HepG2 (cell line): ENCODE measurements at regions not wholly inside any gene's neighbourhood (a gene's known extent, or its start where the extent isn't known, plus 50 kb on each side); places are given as distances from the start of the nearest gene placed in this dataset.

Experiments used
- ATAC-seq: fragments of 200-7000 bp; cut with Tn5 transposase; 3 replicates; pipeline ENCODE4 v1.9.1; 2020; ENCODE audit warnings: mild to moderate bottlenecking, moderate library complexity
- BruUV-seq: library from RNA; stranded (reverse); fragments of 400-500 nt; replicated peaks from 2 replicates; lab custom pipeline; 2021; lab: Mats Ljungman, UMichigan
- CTCF ChIA-PET: fragments of 300-600 bp; formaldehyde crosslinking; extraction: SDS; loops from one replicate; lab custom pipeline; 2021; ENCODE audit warnings: low total read pairs, inconsistent platforms, low intra/inter-chr PET ratio; lab: Yijun Ruan, JAX
- POLR2A ChIA-PET: fragments of 350-600 bp; sonication (Branson Sonifier 250); formaldehyde crosslinking; loops from one replicate; lab custom pipeline; 2020; ENCODE audit warnings: antibody characterized with exemption, inconsistent platforms; lab: Yijun Ruan, JAX
- DNase-seq: peaks from one replicate; pipeline ENCODE4 v3.0.0-alpha.2; 2015; ENCODE audit warnings: low spot score
- FAIRE-seq: peaks from 3 replicates; lab custom pipeline; 2011; peaks lifted over from hg19 to GRCh38; lab: Jason Lieb, UNC
- H2AFZ ChIP-seq: one replicate; pipeline ENCODE4 v1.6.1; 2011; ENCODE audit warnings: low read length, inconsistent platforms
- H3K27ac ChIP-seq: fragments of 300-600 bp; 3 replicates; pipeline ENCODE4 v1.8.0; 2011; ENCODE audit warnings: mixed run types, mild to moderate bottlenecking, mixed read lengths, low read length, inconsistent platforms; ENCODE audit not compliant: insufficient read depth; ENCODE audit errors: extremely low read length
- H3K27me3 ChIP-seq, 2 experiments: fragments of 200-600 bp in 1 of 2; 2 replicates in 1 of 2; 3 replicates in 1 of 2; pipeline versions ENCODE4 v1.6.0 to v1.8.0; 2011; ENCODE audit warnings: low read length in 2 of 2, mild to moderate bottlenecking in 2 of 2, moderate library complexity in 2 of 2, inconsistent platforms in 1 of 2; ENCODE audit not compliant: insufficient read depth in 2 of 2, control insufficient read depth in 1 of 2
- H3K36me3 ChIP-seq, 2 experiments: fragments of 200-600 bp in 1 of 2; replicated peaks in 1 of 2; 2 replicates in 1 of 2; 3 replicates in 1 of 2; pipeline versions ENCODE4 v1.5.1 to v1.8.0; 2011; ENCODE audit warnings: low read length in 2 of 2, inconsistent platforms in 1 of 2; ENCODE audit not compliant: insufficient read depth in 2 of 2, control insufficient read depth in 1 of 2
- H3K4me1 ChIP-seq: 2 replicates; pipeline ENCODE4 v1.5.1; 2012; ENCODE audit warnings: low read length, inconsistent platforms; ENCODE audit not compliant: insufficient read depth
- H3K4me2 ChIP-seq: 2 replicates; pipeline ENCODE4 v1.6.0; 2011; ENCODE audit warnings: low read depth, low read length, inconsistent platforms
- H3K4me3 ChIP-seq, 3 experiments: fragments of 200-600 bp in 1 of 3; sonication (generic), shearing (Covaris generic) in 1 of 3; replicated peaks in 1 of 3; 2 replicates each; pipeline ENCODE4 v1.5.1; 2011 to 2016; ENCODE audit warnings: low read length in 3 of 3, inconsistent platforms in 2 of 3, low read depth in 2 of 3, mild to moderate bottlenecking in 2 of 3, control low read depth in 1 of 3, mixed read lengths in 1 of 3; ENCODE audit not compliant: insufficient read depth in 1 of 3
- H3K79me2 ChIP-seq: one replicate; pipeline ENCODE4 v1.6.1; 2011; ENCODE audit warnings: low read length, inconsistent platforms; ENCODE audit not compliant: insufficient read depth
- H3K9ac ChIP-seq: 2 replicates; pipeline ENCODE4 v1.6.0; 2011; ENCODE audit warnings: mild to moderate bottlenecking, low read depth, low read length, inconsistent platforms; ENCODE audit not compliant: insufficient read depth
- H3K9me3 ChIP-seq: 2 replicates; pipeline ENCODE4 v1.5.1; 2012; ENCODE audit warnings: mild to moderate bottlenecking, low read length
- H4K20me1 ChIP-seq: 2 replicates; pipeline ENCODE4 v1.6.0; 2011; ENCODE audit warnings: inconsistent platforms, mild to moderate bottlenecking, low read length, moderate library complexity; ENCODE audit not compliant: insufficient read depth
- ZKSCAN5 ChIP-seq: sonication (generic); formaldehyde crosslinking; IDR thresholded peaks from 2 replicates; pipeline ENCODE4 v1.5.1; 2020; ENCODE audit warnings: mild to moderate bottlenecking, missing genetic modification reagents
- ZNF318 ChIP-seq: sonication (generic); formaldehyde crosslinking; IDR thresholded peaks from 2 replicates; pipeline ENCODE4 v1.4.0; 2020; ENCODE audit warnings: mild to moderate bottlenecking, missing genetic modification reagents
- ZNF720 ChIP-seq: sonication (generic); formaldehyde crosslinking; IDR thresholded peaks from 2 replicates; pipeline ENCODE4 v1.4.0; 2020; ENCODE audit warnings: missing genetic modification reagents
- WGBS: methylation state at CpG from one replicate; pipeline ENCODE4 v1.1.6; 2017; ENCODE audit warnings: low lambda C conversion rate; 5-methylcytosine and 5-hydroxymethylcytosine counted together
- in situ Hi-C: cut with HindIII; loops from 2 replicates; pipeline ENCODE4 v1.10.0; 2017; ENCODE audit warnings: low pct_unique_long_range_greater_than_20kb; ENCODE audit not compliant: extremely low pct_ligation_motif_present
- intact Hi-C: fragments of 100-400 bp; cut with micrococcal nuclease; formaldehyde crosslinking; loops from one replicate; pipeline ENCODE4 v1.10.0; 2022; ENCODE audit not compliant: unreplicated experiment

DNA sequence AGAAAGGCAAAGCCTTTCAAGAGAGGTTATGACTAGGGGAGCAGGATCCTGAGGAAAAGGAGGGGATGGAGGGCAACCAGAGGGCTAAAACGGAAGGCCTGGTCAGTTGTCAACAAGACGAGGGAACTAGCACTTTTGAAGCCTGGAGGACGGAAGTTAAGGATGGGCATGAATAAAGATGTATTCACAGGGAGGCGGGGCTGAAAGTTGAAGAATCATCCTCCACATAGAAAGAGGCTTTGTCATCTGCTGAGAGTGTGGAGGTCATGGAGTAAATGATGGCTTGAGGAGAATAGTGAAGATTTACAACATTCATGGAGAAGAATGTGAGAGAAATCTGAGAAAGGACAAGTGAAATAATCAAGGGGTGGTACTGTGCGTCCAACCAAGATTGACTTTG lies 137.5 kb downstream of the MAGEB17 start:
- Histone ChIP-seq H3K4me2 (no peak overlapping the region), H4K20me1 (no peaks in the 10 kb centered on the region), H2AFZ (no peak overlapping the region), H3K4me1 (no peaks in the 10 kb centered on the region), H3K36me3 (no peaks in the 10 kb centered on the region), H3K27me3 (no peaks in the 10 kb centered on the region), H3K9me3 (no peaks in the 10 kb centered on the region), H3K79me2 (no peaks in the 10 kb centered on the region), H3K27ac (no peak overlapping the region), H3K9ac (no peak overlapping the region), H3K4me3 (no peak overlapping the region)
- 77% methylated on average over 5 of the region's 5 CpGs for WGBS
- in situ Hi-C loops = no loop called here
- no TSS peak for BruUV-seq
- no peak for DNase-seq
- ChIA-PET CTCF (no interaction called here), POLR2A (no interaction called here)
- no peak for FAIRE-seq
- intact Hi-C loops = no loop called here
- no peak for TF ChIP-seq ZNF318 (CRISPR knock-in tag)
- TF ChIP-seq ZNF720 = no peak
- TF ChIP-seq ZKSCAN5 = no peak
- no peak for ATAC-seq
